GM23338 (cell line): ENCODE measurements at regions not wholly inside any gene's neighbourhood (a gene's known extent, or its start where the extent isn't known, plus 50 kb on each side); places are given as distances from the start of the nearest gene placed in this dataset.

Experiments
- CTCF ChIP-seq, 2 experiments: fragments of 200-600 bp in 1 of 2; sonication (generic) in 1 of 2; conservative IDR thresholded peaks; 2 replicates each; pipeline versions ENCODE4 v1.5.1 to v1.6.1; 2016 to 2017; ENCODE audit warnings: antibody characterized with exemption in 2 of 2, low read depth in 2 of 2, mild to moderate bottlenecking in 2 of 2, moderate library complexity in 1 of 2
- NANOG ChIP-seq: IDR thresholded peaks from 2 replicates; pipeline ENCODE4 v1.6.1; 2016; ENCODE audit warnings: antibody characterized with exemption, borderline replicate concordance
- REST ChIP-seq: IDR thresholded peaks from one replicate; pipeline ENCODE4 v1.6.1; 2018; ENCODE audit warnings: antibody characterized with exemption; ENCODE audit not compliant: unreplicated experiment
- ZNF114 ChIP-seq: fragments of 250-450 bp; sonication (Bioruptor Pico); IDR thresholded peaks from 2 replicates; pipeline ENCODE4 v1.5.0; 2020; ENCODE audit warnings: mild to moderate bottlenecking, moderate library complexity
- TF ChIP-seq, protein P1 (sequence below): fragments of 250-450 bp; sonication (Bioruptor Pico); IDR thresholded peaks from 2 replicates; pipeline ENCODE4 v1.5.0; 2020; ENCODE audit warnings: mild to moderate bottlenecking, moderate library complexity

- TF ChIP-seq, protein P1, sequence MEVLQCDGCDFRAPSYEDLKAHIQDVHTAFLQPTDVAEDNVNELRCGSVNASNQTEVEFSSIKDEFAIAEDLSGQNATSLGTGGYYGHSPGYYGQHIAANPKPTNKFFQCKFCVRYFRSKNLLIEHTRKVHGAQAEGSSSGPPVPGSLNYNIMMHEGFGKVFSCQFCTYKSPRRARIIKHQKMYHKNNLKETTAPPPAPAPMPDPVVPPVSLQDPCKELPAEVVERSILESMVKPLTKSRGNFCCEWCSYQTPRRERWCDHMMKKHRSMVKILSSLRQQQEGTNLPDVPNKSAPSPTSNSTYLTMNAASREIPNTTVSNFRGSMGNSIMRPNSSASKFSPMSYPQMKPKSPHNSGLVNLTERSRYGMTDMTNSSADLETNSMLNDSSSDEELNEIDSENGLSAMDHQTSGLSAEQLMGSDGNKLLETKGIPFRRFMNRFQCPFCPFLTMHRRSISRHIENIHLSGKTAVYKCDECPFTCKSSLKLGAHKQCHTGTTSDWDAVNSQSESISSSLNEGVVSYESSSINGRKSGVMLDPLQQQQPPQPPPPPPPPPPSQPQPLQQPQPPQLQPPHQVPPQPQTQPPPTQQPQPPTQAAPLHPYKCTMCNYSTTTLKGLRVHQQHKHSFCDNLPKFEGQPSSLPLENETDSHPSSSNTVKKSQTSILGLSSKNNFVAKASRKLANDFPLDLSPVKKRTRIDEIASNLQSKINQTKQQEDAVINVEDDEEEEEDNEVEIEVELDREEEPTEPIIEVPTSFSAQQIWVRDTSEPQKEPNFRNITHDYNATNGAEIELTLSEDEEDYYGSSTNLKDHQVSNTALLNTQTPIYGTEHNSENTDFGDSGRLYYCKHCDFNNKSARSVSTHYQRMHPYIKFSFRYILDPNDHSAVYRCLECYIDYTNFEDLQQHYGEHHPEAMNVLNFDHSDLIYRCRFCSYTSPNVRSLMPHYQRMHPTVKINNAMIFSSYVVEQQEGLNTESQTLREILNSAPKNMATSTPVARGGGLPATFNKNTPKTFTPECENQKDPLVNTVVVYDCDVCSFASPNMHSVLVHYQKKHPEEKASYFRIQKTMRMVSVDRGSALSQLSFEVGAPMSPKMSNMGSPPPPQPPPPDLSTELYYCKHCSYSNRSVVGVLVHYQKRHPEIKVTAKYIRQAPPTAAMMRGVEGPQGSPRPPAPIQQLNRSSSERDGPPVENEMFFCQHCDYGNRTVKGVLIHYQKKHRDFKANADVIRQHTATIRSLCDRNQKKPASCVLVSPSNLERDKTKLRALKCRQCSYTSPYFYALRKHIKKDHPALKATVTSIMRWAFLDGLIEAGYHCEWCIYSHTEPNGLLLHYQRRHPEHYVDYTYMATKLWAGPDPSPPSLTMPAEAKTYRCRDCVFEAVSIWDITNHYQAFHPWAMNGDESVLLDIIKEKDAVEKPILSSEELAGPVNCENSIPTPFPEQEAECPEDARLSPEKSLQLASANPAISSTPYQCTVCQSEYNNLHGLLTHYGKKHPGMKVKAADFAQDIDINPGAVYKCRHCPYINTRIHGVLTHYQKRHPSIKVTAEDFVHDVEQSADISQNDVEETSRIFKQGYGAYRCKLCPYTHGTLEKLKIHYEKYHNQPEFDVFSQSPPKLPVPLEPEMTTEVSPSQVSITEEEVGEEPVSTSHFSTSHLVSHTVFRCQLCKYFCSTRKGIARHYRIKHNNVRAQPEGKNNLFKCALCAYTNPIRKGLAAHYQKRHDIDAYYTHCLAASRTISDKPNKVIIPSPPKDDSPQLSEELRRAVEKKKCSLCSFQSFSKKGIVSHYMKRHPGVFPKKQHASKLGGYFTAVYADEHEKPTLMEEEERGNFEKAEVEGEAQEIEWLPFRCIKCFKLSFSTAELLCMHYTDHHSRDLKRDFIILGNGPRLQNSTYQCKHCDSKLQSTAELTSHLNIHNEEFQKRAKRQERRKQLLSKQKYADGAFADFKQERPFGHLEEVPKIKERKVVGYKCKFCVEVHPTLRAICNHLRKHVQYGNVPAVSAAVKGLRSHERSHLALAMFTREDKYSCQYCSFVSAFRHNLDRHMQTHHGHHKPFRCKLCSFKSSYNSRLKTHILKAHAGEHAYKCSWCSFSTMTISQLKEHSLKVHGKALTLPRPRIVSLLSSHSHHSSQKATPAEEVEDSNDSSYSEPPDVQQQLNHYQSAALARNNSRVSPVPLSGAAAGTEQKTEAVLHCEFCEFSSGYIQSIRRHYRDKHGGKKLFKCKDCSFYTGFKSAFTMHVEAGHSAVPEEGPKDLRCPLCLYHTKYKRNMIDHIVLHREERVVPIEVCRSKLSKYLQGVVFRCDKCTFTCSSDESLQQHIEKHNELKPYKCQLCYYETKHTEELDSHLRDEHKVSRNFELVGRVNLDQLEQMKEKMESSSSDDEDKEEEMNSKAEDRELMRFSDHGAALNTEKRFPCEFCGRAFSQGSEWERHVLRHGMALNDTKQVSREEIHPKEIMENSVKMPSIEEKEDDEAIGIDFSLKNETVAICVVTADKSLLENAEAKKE, result no peak
- TF ChIP-seq NANOG (no peak), ZNF114 (no peak), CTCF (conservative IDR thresholded peaks at IDR 0.05; ENCODE audit: low read depth in 2 of 2) (no peak), REST (no peak)
Measured at GRCh38 chr5:107232293-107232692, 438.4 kb downstream of the EFNA5 start (continued).
